Suprapubic skin (tissue), 4 donors: ENCODE measurements at regions not wholly inside any gene's neighbourhood (a gene's known extent, or its start where the extent isn't known, plus 50 kb on each side); places are given as distances from the start of the nearest gene placed in this dataset.

Experiments
- DNase-seq, 2 donors: peaks; one replicate each; pipeline ENCODE4 v3.0.0-alpha.2; 2019; ENCODE audit warnings: low spot score in 2 of 2
- H3K27ac ChIP-seq: fragments of 200-600 bp; sonication (generic); one replicate; pipeline ENCODE4 v1.5.1; 2019
- H3K27me3 ChIP-seq: fragments of 200-600 bp; sonication (generic); one replicate; pipeline ENCODE4 v1.5.1; 2019
- H3K36me3 ChIP-seq: fragments of 200-600 bp; sonication (generic); one replicate; pipeline ENCODE4 v1.5.1; 2019
- H3K4me1 ChIP-seq: fragments of 200-600 bp; sonication (generic); one replicate; pipeline ENCODE4 v1.5.1; 2019
- H3K4me3 ChIP-seq: fragments of 200-600 bp; sonication (generic); one replicate; pipeline ENCODE4 v1.5.1; 2019; ENCODE audit warnings: mild to moderate bottlenecking
- H3K9me3 ChIP-seq: fragments of 200-600 bp; sonication (generic); one replicate; pipeline ENCODE4 v1.5.1; 2019
- CTCF ChIP-seq, 2 donors: fragments of 200-600 bp in 1 of 2; fragments of 450-650 bp in 1 of 2; sonication (generic) in 1 of 2; IDR thresholded peaks; one replicate each; pipeline ENCODE4 v1.5.1; 2016 to 2019; ENCODE audit warnings: antibody characterized with exemption in 2 of 2, mild to moderate bottlenecking in 1 of 2, moderate library complexity in 1 of 2
- EP300 ChIP-seq: sonication (generic); formaldehyde crosslinking; IDR thresholded peaks from one replicate; pipeline ENCODE4 v1.6.1; 2017; ENCODE audit warnings: antibody characterized with exemption
- POLR2A ChIP-seq, 2 donors: fragments of 450-650 bp; IDR thresholded peaks; one replicate each; pipeline ENCODE4 v1.6.1; 2017; ENCODE audit warnings: antibody characterized with exemption in 2 of 2, mild to moderate bottlenecking in 2 of 2, moderate library complexity in 2 of 2
- POLR2AphosphoS5 ChIP-seq, 3 donors: sonication (generic); formaldehyde crosslinking; IDR thresholded peaks; one replicate each; pipeline ENCODE4 v1.6.1; 2017; ENCODE audit warnings: antibody characterized with exemption in 3 of 3
- WGBS: methylation state at CpG from one replicate; pipeline ENCODE4 v1.1.5; 2018; 5-methylcytosine and 5-hydroxymethylcytosine counted together

GRCh38 chr12:38016602-38017001, 300.0 kb upstream of the ALG10B start:
- Histone ChIP-seq H3K27ac (no peak overlapping the region), H3K27me3 (no peaks in the 10 kb centered on the region), H3K4me1 (no peaks in the 10 kb centered on the region), H3K4me3 (no peak overlapping the region), H3K36me3 (no peaks in the 10 kb centered on the region), H3K9me3 (peaks cover 16% of the 10 kb centered on the region)
- DNase-seq, result no peak
- no peak for TF ChIP-seq CTCF (IDR thresholded peaks at IDR 0.05)
- no peak for TF ChIP-seq POLR2AphosphoS5 (IDR thresholded peaks at IDR 0.05)
- no peak for TF ChIP-seq POLR2A (IDR thresholded peaks at IDR 0.05)
- TF ChIP-seq EP300, result no peak
- WGBS, result 65% methylated on average over 4 of the region's 4 CpGs

GRCh38 chr12:38025916-38026315, 290.7 kb upstream of the ALG10B start:
- no peaks in the 10 kb centered on the region for H3K4me1 ChIP-seq
- TF ChIP-seq CTCF (IDR thresholded peaks at IDR 0.05), result no peak
- H3K9me3 ChIP-seq, result peaks cover 32% of the 10 kb centered on the region
- DNase-seq, result no peak
- no peak overlapping the region for H3K27ac ChIP-seq
- WGBS, result 43% methylated on average over 1 of the region's 1 CpG
- no peaks in the 10 kb centered on the region for H3K27me3 ChIP-seq
- H3K36me3 ChIP-seq, result no peaks in the 10 kb centered on the region
- H3K4me3 ChIP-seq, result no peak overlapping the region

GRCh38 chr12:38053113-38053512, 263.5 kb upstream of the ALG10B start:
- Histone ChIP-seq H3K4me1 (no peaks in the 10 kb centered on the region), H3K27me3 (no peaks in the 10 kb centered on the region), H3K36me3 (no peaks in the 10 kb centered on the region), H3K9me3 (peaks cover 29% of the 10 kb centered on the region), H3K4me3 (no peak overlapping the region), H3K27ac (no peak overlapping the region)
- 63% methylated on average over 16 of the region's 16 CpGs for WGBS
- TF ChIP-seq CTCF (IDR thresholded peaks at IDR 0.05), result no peak
- TF ChIP-seq POLR2AphosphoS5 (IDR thresholded peaks at IDR 0.05), result no peak
- TF ChIP-seq POLR2A (IDR thresholded peaks at IDR 0.05), result no peak
- no peak for TF ChIP-seq EP300
- no peak for DNase-seq

- peaks cover 25% of the 10 kb centered on the region for H3K9me3 ChIP-seq
- no peak for DNase-seq
- no peaks in the 10 kb centered on the region for H3K36me3 ChIP-seq
- H3K4me1 ChIP-seq, result no peaks in the 10 kb centered on the region
- WGBS, result 66% methylated on average over 29 of the region's 34 CpGs
- H3K27me3 ChIP-seq, result no peaks in the 10 kb centered on the region
- TF ChIP-seq CTCF (IDR thresholded peaks at IDR 0.05), result no peak
- no peak for TF ChIP-seq POLR2AphosphoS5 (IDR thresholded peaks at IDR 0.05)
- TF ChIP-seq POLR2A (IDR thresholded peaks at IDR 0.05), result no peak
- TF ChIP-seq EP300, result no peak
- no peak overlapping the region for H3K27ac ChIP-seq
- H3K4me3 ChIP-seq, result no peak overlapping the region
These were observed 262.7 kb upstream of the ALG10B start for GRCh38 chr12:38053655-38054464.

- TF ChIP-seq POLR2AphosphoS5 (IDR thresholded peaks at IDR 0.05) (no peak), POLR2A (IDR thresholded peaks at IDR 0.05) (no peak)
- 82% methylated on average over 25 of the region's 25 CpGs for WGBS
These were observed 259.6 kb upstream of the ALG10B start for GRCh38 chr12:38056701-38057689.

More at GRCh38 chr12:38056701-38057689, 259.6 kb upstream of the ALG10B start:
- no peak overlapping the region for H3K27ac ChIP-seq
- H3K9me3 ChIP-seq, result peaks cover 11% of the 10 kb centered on the region
- no peaks in the 10 kb centered on the region for H3K4me1 ChIP-seq
- no peaks in the 10 kb centered on the region for H3K27me3 ChIP-seq
- no peak for DNase-seq
- H3K4me3 ChIP-seq, result no peak overlapping the region
- H3K36me3 ChIP-seq, result no peaks in the 10 kb centered on the region
